H9 (cell line): ENCODE measurements at regions not wholly inside any gene's neighbourhood (a gene's known extent, or its start where the extent isn't known, plus 50 kb on each side); places are given as distances from the start of the nearest gene placed in this dataset.

Source experiments
- DNase-seq: peaks from one replicate; pipeline ENCODE4 v3.0.0-alpha.2; 2017
- H2AFZ ChIP-seq: one replicate; pipeline ENCODE4 v1.6.1; 2013; ENCODE audit warnings: mild to moderate bottlenecking, low read length, control low read depth, moderate library complexity
- H2AK5ac ChIP-seq: 2 replicates; pipeline ENCODE4 v1.6.1; 2013; ENCODE audit warnings: low read length, control low read depth, mixed read lengths; ENCODE audit not compliant: insufficient read length
- H2BK120ac ChIP-seq: one replicate; pipeline ENCODE4 v1.6.1; 2013; ENCODE audit warnings: low read depth, mild to moderate bottlenecking, low read length, control low read depth, inconsistent platforms; ENCODE audit not compliant: poor library complexity, severe bottlenecking
- H2BK12ac ChIP-seq: 2 replicates; pipeline ENCODE4 v1.6.1; 2013; ENCODE audit warnings: low read length, control low read depth, mixed read lengths, low read depth; ENCODE audit not compliant: insufficient read length
- H2BK15ac ChIP-seq: 2 replicates; pipeline ENCODE4 v1.6.1; 2013; ENCODE audit warnings: low read depth, low read length, control low read depth
- H2BK20ac ChIP-seq: one replicate; pipeline ENCODE4 v1.6.1; 2013; ENCODE audit warnings: low read depth, mild to moderate bottlenecking, low read length, control low read depth, inconsistent platforms; ENCODE audit not compliant: poor library complexity, severe bottlenecking
- H2BK5ac ChIP-seq: 2 replicates; pipeline ENCODE4 v1.6.1; 2013; ENCODE audit warnings: low read length, control low read depth, mixed read lengths; ENCODE audit not compliant: insufficient read length
- H3K14ac ChIP-seq: 2 replicates; pipeline ENCODE4 v1.6.1; 2013; ENCODE audit warnings: low read length, control low read depth; ENCODE audit not compliant: insufficient read depth
- H3K18ac ChIP-seq: 2 replicates; pipeline ENCODE4 v1.6.1; 2013; ENCODE audit warnings: low read depth, mild to moderate bottlenecking, mixed read lengths, low read length, control low read depth; ENCODE audit not compliant: insufficient read length
- H3K23ac ChIP-seq: 2 replicates; pipeline ENCODE4 v1.6.1; 2013; ENCODE audit warnings: low read length, control low read depth, mixed read lengths, low read depth; ENCODE audit not compliant: insufficient read length
- H3K23me2 ChIP-seq: 2 replicates; pipeline ENCODE4 v1.6.1; 2013; ENCODE audit warnings: low read depth, mild to moderate bottlenecking, mixed read lengths, low read length, control low read depth; ENCODE audit not compliant: insufficient read length, poor library complexity, severe bottlenecking
- H3K27ac ChIP-seq: 2 replicates; pipeline ENCODE4 v1.5.1; 2013; ENCODE audit warnings: low read length, control low read depth, mixed read lengths, low read depth; ENCODE audit not compliant: insufficient read length
- H3K27me3 ChIP-seq: 2 replicates; pipeline ENCODE4 v1.6.1; 2013; ENCODE audit warnings: low read length, control low read depth, inconsistent platforms; ENCODE audit not compliant: insufficient read depth
- H3K4ac ChIP-seq: 2 replicates; pipeline ENCODE4 v1.6.1; 2013; ENCODE audit warnings: low read depth, mild to moderate bottlenecking, control low read depth, inconsistent platforms, low read length, moderate library complexity
- H3K4me1 ChIP-seq: 2 replicates; pipeline ENCODE4 v1.6.1; 2013; ENCODE audit warnings: low read length, control low read depth, inconsistent platforms; ENCODE audit not compliant: insufficient read depth
- H3K4me2 ChIP-seq: 2 replicates; pipeline ENCODE4 v1.6.1; 2013; ENCODE audit warnings: low read length, control low read depth, mixed read lengths; ENCODE audit not compliant: insufficient read length, insufficient read depth
- H3K56ac ChIP-seq: 2 replicates; pipeline ENCODE4 v1.6.1; 2013; ENCODE audit warnings: low read depth, mild to moderate bottlenecking, mixed read lengths, low read length, control low read depth; ENCODE audit not compliant: insufficient read length
- H3K79me1 ChIP-seq: 2 replicates; pipeline ENCODE4 v1.6.1; 2013; ENCODE audit warnings: low read depth, mild to moderate bottlenecking, moderate library complexity, low read length, control low read depth, inconsistent platforms; ENCODE audit not compliant: insufficient read depth, poor library complexity, severe bottlenecking
- H3K79me2 ChIP-seq: 2 replicates; pipeline ENCODE4 v1.6.1; 2013; ENCODE audit warnings: low read length, control low read depth, inconsistent platforms; ENCODE audit not compliant: insufficient read depth
- H3K9ac ChIP-seq: 2 replicates; pipeline ENCODE4 v1.6.1; 2013; ENCODE audit warnings: low read length, control low read depth, mixed read lengths; ENCODE audit not compliant: insufficient read length; ENCODE audit errors: extremely low read depth
- H3K9me3 ChIP-seq: one replicate; pipeline ENCODE4 v1.6.1; 2013; ENCODE audit warnings: low read depth, low read length, inconsistent platforms; ENCODE audit not compliant: control insufficient read depth
- H3T11ph ChIP-seq: one replicate; pipeline ENCODE4 v1.6.1; 2013; ENCODE audit warnings: mild to moderate bottlenecking, low read length, control low read depth, inconsistent platforms
- H4K20me1 ChIP-seq: one replicate; pipeline ENCODE4 v1.6.1; 2013; ENCODE audit not compliant: control insufficient read depth, insufficient read length, insufficient read depth
- H4K5ac ChIP-seq: 2 replicates; pipeline ENCODE4 v1.6.1; 2013; ENCODE audit warnings: low read depth, mild to moderate bottlenecking, mixed read lengths, low read length, control low read depth; ENCODE audit not compliant: insufficient read length
- H4K8ac ChIP-seq: replicated peaks from 2 replicates; pipeline ENCODE4 v1.6.1; 2013; ENCODE audit warnings: low read length, control low read depth, mixed read lengths, low read depth; ENCODE audit not compliant: insufficient read length
- H4K91ac ChIP-seq: 2 replicates; pipeline ENCODE4 v1.6.1; 2013; ENCODE audit warnings: low read depth, mild to moderate bottlenecking, moderate library complexity, mixed read lengths, low read length, control low read depth; ENCODE audit not compliant: insufficient read length
- H3K27ac Mint-ChIP-seq, 3 experiments: 2 replicates in 2 of 3; 3 replicates in 1 of 3; pipeline ENCODE4 v1.8.0; 2020 to 2021; ENCODE audit warnings: mixed read lengths in 3 of 3, mild to moderate bottlenecking in 1 of 3, moderate library complexity in 1 of 3
- H3K27me3 Mint-ChIP-seq: 2 replicates; pipeline ENCODE4 v1.8.0; 2021; ENCODE audit warnings: low read depth, mild to moderate bottlenecking, moderate library complexity, mixed read lengths
- H3K36me3 Mint-ChIP-seq, 3 experiments: 2 replicates in 2 of 3; 3 replicates in 1 of 3; pipeline ENCODE4 v1.8.0; 2020 to 2021; ENCODE audit warnings: low read depth in 3 of 3, mixed read lengths in 3 of 3; ENCODE audit not compliant: insufficient read depth in 1 of 3
- H3K4me1 Mint-ChIP-seq, 2 experiments: 2 replicates each; pipeline ENCODE4 v1.8.0; 2020; ENCODE audit warnings: mixed read lengths in 2 of 2
- H3K4me3 Mint-ChIP-seq, 2 experiments: 2 replicates in 1 of 2; 3 replicates in 1 of 2; pipeline ENCODE4 v1.8.0; 2020 to 2021; ENCODE audit warnings: mild to moderate bottlenecking in 2 of 2, mixed read lengths in 2 of 2, moderate library complexity in 1 of 2
- H3K9me3 Mint-ChIP-seq, 2 experiments: 2 replicates in 1 of 2; 3 replicates in 1 of 2; pipeline ENCODE4 v1.8.0; 2020; ENCODE audit warnings: mild to moderate bottlenecking in 2 of 2, mixed read lengths in 2 of 2, moderate library complexity in 1 of 2
- CTCF ChIP-seq: fragments of 200-600 bp; sonication (generic); conservative IDR thresholded peaks from 3 replicates; pipeline ENCODE4 v1.8.0; 2021; ENCODE audit warnings: antibody characterized with exemption, mild to moderate bottlenecking

- no peaks in the 10 kb centered on the region for H3K23me2 ChIP-seq
- H2BK120ac ChIP-seq: no peak overlapping the region
- H2AFZ ChIP-seq: no peak overlapping the region
- DNase-seq: no peak
- no peaks in the 10 kb centered on the region for H3K79me2 ChIP-seq
- Mint-ChIP-seq H3K36me3 (no peaks in the 10 kb centered on the region), H3K27ac (no peak overlapping the region), H3K27me3 (no peaks in the 10 kb centered on the region; the same call in 1 of the 2 replicates), H3K4me3 (no peak overlapping the region), H3K9me3 (no peaks in the 10 kb centered on the region; a peak in 1 of 5 replicates), H3K4me1 (no peaks in the 10 kb centered on the region)
- H2AK5ac ChIP-seq: no peak overlapping the region
- H3K27me3 ChIP-seq: no peaks in the 10 kb centered on the region
- H3K79me1 ChIP-seq: no peaks in the 10 kb centered on the region
- no peak overlapping the region for H2BK12ac ChIP-seq
- no peak overlapping the region for H3K9ac ChIP-seq
- no peak for TF ChIP-seq CTCF
- no peak overlapping the region for H4K8ac ChIP-seq
- H3T11ph ChIP-seq: no peak overlapping the region
- H3K9me3 ChIP-seq: no peaks in the 10 kb centered on the region
- H3K4me2 ChIP-seq: no peak overlapping the region
- no peak overlapping the region for H4K91ac ChIP-seq
- H3K23ac ChIP-seq: no peak overlapping the region
- no peak overlapping the region for H2BK20ac ChIP-seq
- H3K27ac ChIP-seq: no peak overlapping the region
- no peaks in the 10 kb centered on the region for H4K20me1 ChIP-seq
- no peaks in the 10 kb centered on the region for H3K4me1 ChIP-seq
- H3K14ac ChIP-seq: no peak overlapping the region
- no peak overlapping the region for H2BK15ac ChIP-seq
- H4K5ac ChIP-seq: no peak overlapping the region
- no peak overlapping the region for H3K18ac ChIP-seq
- no peak overlapping the region for H2BK5ac ChIP-seq
- no peak overlapping the region for H3K4ac ChIP-seq
- no peak overlapping the region for H3K56ac ChIP-seq
Observed at GRCh38 chr6:50635429-50635828, 77.9 kb upstream of the TFAP2D start.
